Sigmoid colon (tissue), 4 donors: ENCODE measurements at regions not wholly inside any gene's neighbourhood (a gene's known extent, or its start where the extent isn't known, plus 50 kb on each side); places are given as distances from the start of the nearest gene placed in this dataset.

Source experiments
- EP300 ChIP-seq, 4 donors: sonication (generic); formaldehyde crosslinking; IDR thresholded peaks; one replicate each; pipeline ENCODE4 v1.6.1; 2017; ENCODE audit warnings: antibody characterized with exemption in 4 of 4
- TF ChIP-seq, protein P1 (sequence below), 4 experiments: fragments of 450-650 bp in 3 of 4; fragments of 200-600 bp in 1 of 4; IDR thresholded peaks; one replicate each; pipeline ENCODE4 v1.5.1; 2016 to 2019; ENCODE audit warnings: antibody characterized with exemption in 4 of 4, mild to moderate bottlenecking in 3 of 4, moderate library complexity in 2 of 4

DNA sequence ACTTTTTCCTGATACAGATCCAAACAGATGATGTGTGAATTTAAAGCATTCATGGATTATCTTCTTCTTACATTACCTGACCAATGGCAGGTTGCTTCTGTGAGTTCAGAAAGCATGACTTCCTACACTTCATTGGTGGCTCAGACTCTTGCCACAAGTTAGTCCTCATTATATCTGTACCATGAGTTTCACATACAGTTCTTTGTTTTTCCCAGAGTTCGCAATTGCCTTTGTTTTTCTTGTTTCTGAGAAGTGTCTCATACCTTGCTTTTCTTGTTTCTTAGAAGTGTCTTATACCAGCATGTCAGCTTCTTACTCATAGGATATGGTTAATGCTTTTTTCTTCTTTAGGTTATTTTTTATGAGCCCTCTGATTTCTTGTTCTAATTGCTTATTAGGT, 133.8 kb upstream of the TLE3 start:
- TF ChIP-seq, protein P1, sequence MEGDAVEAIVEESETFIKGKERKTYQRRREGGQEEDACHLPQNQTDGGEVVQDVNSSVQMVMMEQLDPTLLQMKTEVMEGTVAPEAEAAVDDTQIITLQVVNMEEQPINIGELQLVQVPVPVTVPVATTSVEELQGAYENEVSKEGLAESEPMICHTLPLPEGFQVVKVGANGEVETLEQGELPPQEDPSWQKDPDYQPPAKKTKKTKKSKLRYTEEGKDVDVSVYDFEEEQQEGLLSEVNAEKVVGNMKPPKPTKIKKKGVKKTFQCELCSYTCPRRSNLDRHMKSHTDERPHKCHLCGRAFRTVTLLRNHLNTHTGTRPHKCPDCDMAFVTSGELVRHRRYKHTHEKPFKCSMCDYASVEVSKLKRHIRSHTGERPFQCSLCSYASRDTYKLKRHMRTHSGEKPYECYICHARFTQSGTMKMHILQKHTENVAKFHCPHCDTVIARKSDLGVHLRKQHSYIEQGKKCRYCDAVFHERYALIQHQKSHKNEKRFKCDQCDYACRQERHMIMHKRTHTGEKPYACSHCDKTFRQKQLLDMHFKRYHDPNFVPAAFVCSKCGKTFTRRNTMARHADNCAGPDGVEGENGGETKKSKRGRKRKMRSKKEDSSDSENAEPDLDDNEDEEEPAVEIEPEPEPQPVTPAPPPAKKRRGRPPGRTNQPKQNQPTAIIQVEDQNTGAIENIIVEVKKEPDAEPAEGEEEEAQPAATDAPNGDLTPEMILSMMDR (IDR thresholded peaks at IDR 0.05) = no peak
- TF ChIP-seq EP300 (IDR thresholded peaks at IDR 0.05) = no peak
